ENCODE measurements at regions not wholly inside any gene's neighbourhood (a gene's known extent, or its start where the extent isn't known, plus 50 kb on each side); places are given as distances from the start of the nearest gene placed in this dataset.
"Not testable (repeated sequence)": the region's sequence is repeated elsewhere in the genome, so short reads cannot be mapped to it uniquely, and the experiment has no call there.

- not testable (repeated sequence) for TF ChIP-seq REST (IDR thresholded peaks at IDR 0.05); CTCF (IDR thresholded peaks at IDR 0.05); POLR2A (IDR thresholded peaks at IDR 0.05; ENCODE audit: low read length)
These were observed 176.8 kb downstream of the TMEM121 start for GRCh38 chr14:105703044-105703665.
